C4-2B (cell line): ENCODE measurements at regions not wholly inside any gene's neighbourhood (a gene's known extent, or its start where the extent isn't known, plus 50 kb on each side); places are given as distances from the start of the nearest gene placed in this dataset.
"Not testable (repeated sequence)": the region's sequence is repeated elsewhere in the genome, so short reads cannot be mapped to it uniquely, and the experiment has no call there.

Experiments
- H3K27ac ChIP-seq: fragments of 450-650 bp; 2 replicates; pipeline ENCODE4 v1.5.1; 2017
- CTCF ChIP-seq: fragments of 450-650 bp; conservative IDR thresholded peaks from 2 replicates; pipeline ENCODE4 v1.5.1; 2017; ENCODE audit warnings: mild to moderate bottlenecking
- ZFX ChIP-seq: fragments of 450-650 bp; IDR thresholded peaks from 2 replicates; pipeline ENCODE4 v1.6.1; 2017

GRCh38 chr4:184279496-184280061 is 61.9 kb upstream of the ENPP6 start:
- TF ChIP-seq ZFX (no peak), CTCF (no peak)
- H3K27ac ChIP-seq, result no peak overlapping the region

- H3K27ac ChIP-seq, result not testable (repeated sequence)
These were observed 60.1 kb upstream of the ENPP6 start for GRCh38 chr4:184277769-184278168.

DNA sequence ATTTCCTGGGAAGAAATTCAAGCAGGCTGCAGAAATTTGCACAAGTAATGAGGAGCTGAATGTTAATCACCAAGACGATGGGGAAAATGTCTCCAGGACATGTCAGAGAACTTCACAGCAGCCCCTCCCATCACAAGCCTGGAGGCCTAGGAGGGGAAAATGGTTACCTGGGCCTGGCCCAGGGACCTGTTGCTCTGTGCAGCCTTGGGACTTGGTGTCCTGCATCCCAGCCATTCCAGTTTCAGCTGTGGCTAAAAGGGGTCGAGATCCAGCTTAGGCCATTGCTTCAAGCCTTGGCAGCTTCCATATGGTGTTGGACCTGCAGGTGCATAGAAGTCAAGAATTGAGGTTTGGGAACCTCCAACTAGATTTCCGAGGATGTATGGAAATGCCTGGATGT is 59.3 kb upstream of the ENPP6 start:
- H3K27ac ChIP-seq, result not testable (repeated sequence)

GRCh38 chr4:184276346-184276745 is 58.7 kb upstream of the ENPP6 start:
- not testable (repeated sequence) for H3K27ac ChIP-seq

DNA sequence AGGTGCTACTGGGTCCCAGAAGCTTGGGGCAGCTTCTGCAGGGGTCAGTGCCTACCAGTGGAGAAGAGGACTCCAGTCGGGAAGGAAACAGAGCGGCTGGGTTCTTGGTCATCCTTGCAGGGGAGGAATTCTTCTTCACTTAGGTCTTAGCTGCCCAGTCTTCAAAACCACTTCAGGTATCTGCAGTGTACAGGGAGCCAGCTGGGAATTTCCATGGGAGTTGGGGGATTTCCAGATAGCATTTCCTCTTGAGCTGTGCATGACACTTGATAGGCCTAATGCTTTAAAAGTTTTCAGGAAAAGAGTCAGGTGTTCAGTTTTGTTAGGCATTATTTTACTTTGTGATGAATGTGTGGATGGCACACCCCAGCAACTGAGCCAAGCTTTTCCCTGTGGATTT is 58.1 kb upstream of the ENPP6 start:
- TF ChIP-seq ZFX (no peak), CTCF (no peak)
- H3K27ac ChIP-seq, result no peak overlapping the region

- TF ChIP-seq CTCF (no peak), ZFX (no peak)
- no peak overlapping the region for H3K27ac ChIP-seq
These were observed 56.7 kb upstream of the ENPP6 start for GRCh38 chr4:184274286-184274951.

- TF ChIP-seq ZFX (no peak), CTCF (no peak)
- no peak overlapping the region for H3K27ac ChIP-seq
These were observed 55.8 kb upstream of the ENPP6 start for GRCh38 chr4:184273166-184274147.

GRCh38 chr4:184270808-184271413 is 53.2 kb upstream of the ENPP6 start:
- no peak overlapping the region for H3K27ac ChIP-seq
- TF ChIP-seq CTCF (no peak), ZFX (no peak)
